OCI-LY3 (cell line): ENCODE measurements at regions not wholly inside any gene's neighbourhood (a gene's known extent, or its start where the extent isn't known, plus 50 kb on each side); places are given as distances from the start of the nearest gene placed in this dataset.

Source experiments
- H2AFZ ChIP-seq: fragments of 200-600, 300-600 bp; shearing (Covaris generic); 2 replicates; pipeline ENCODE4 v1.6.0; 2014; ENCODE audit warnings: antibody characterized with exemption, low read depth, low read length
- H3K27ac ChIP-seq: fragments of 200-600, 300-600 bp; sonication (generic); 2 replicates; pipeline ENCODE4 v1.5.1; 2014; ENCODE audit warnings: mild to moderate bottlenecking, low read length, moderate library complexity, mixed read lengths
- H3K27me3 ChIP-seq: fragments of 200-600, 300-600 bp; sonication (generic); 2 replicates; pipeline ENCODE4 v1.6.1; 2014; ENCODE audit warnings: low read depth, low read length, mixed read lengths
- H3K36me3 ChIP-seq: fragments of 200-600, 300-600 bp; sonication (generic); replicated peaks from 2 replicates; pipeline ENCODE3; 2014; ENCODE audit warnings: low read depth, low read length, mixed read lengths
- H3K4me1 ChIP-seq: fragments of 300-600, 200-600 bp; sonication (generic); 2 replicates; pipeline ENCODE4 v1.6.1; 2014; ENCODE audit warnings: low read length, mixed read lengths
- H3K4me2 ChIP-seq: fragments of 200-600, 300-600 bp; sonication (generic); 2 replicates; pipeline ENCODE4 v1.6.1; 2014; ENCODE audit warnings: low read length, mixed read lengths
- H3K4me3 ChIP-seq: fragments of 300-600, 200-600 bp; sonication (generic); 2 replicates; pipeline ENCODE4 v1.5.1; 2014; ENCODE audit warnings: antibody characterized with exemption, mild to moderate bottlenecking, low read length, moderate library complexity
- H3K79me2 ChIP-seq: fragments of 300-600, 200-600 bp; shearing (Covaris generic); 2 replicates; pipeline ENCODE4 v1.6.1; 2014; ENCODE audit warnings: mild to moderate bottlenecking, low read length, mixed read lengths
- H3K9ac ChIP-seq: fragments of 300-600, 200-600 bp; shearing (Covaris generic); 2 replicates; pipeline ENCODE4 v1.6.0; 2014; ENCODE audit warnings: mild to moderate bottlenecking, low read length, moderate library complexity
- H3K9me3 ChIP-seq: fragments of 200-600, 300-600 bp; shearing (Covaris generic); 2 replicates; pipeline ENCODE4 v1.6.1; 2014; ENCODE audit warnings: low read length, mixed read lengths; ENCODE audit not compliant: insufficient read depth
- H4K20me1 ChIP-seq: fragments of 200-600, 300-600 bp; sonication (generic); 2 replicates; pipeline ENCODE4 v1.6.1; 2016; ENCODE audit warnings: low read length, mixed read lengths; ENCODE audit not compliant: insufficient read depth
- CTCF ChIP-seq: fragments of 200-600, 300-600 bp; sonication (generic); IDR thresholded peaks from 2 replicates; pipeline ENCODE4 v1.5.1; 2014; ENCODE audit warnings: antibody characterized with exemption, low read length, low read depth
- EZH2phosphoT487 ChIP-seq: fragments of 200-600 bp; shearing (Covaris generic); IDR thresholded peaks from 2 replicates; pipeline ENCODE4 v1.6.1; 2018; ENCODE audit warnings: antibody characterized with exemption, mixed run types, low read depth

- Histone ChIP-seq H4K20me1 (no peaks in the 10 kb centered on the region), H3K79me2 (no peaks in the 10 kb centered on the region), H3K9ac (no peak overlapping the region), H2AFZ (peak overlapping the region; percentile 29; the same call in 1 of the 2 replicates), H3K4me1 (peaks cover 16% of the 10 kb centered on the region), H3K4me3 (no peak overlapping the region), H3K9me3 (no peaks in the 10 kb centered on the region), H3K27me3 (peaks cover 5% of the 10 kb centered on the region; the same call in 1 of the 2 replicates), H3K27ac (no peak overlapping the region), H3K4me2 (peak overlapping the region; percentile 17), H3K36me3 (no peaks in the 10 kb centered on the region)
- TF ChIP-seq CTCF (peak; percentile 81), EZH2phosphoT487 (no peak)
Observed at GRCh38 chr3:16828815-16829214, 55.9 kb upstream of the PLCL2 start.

DNA sequence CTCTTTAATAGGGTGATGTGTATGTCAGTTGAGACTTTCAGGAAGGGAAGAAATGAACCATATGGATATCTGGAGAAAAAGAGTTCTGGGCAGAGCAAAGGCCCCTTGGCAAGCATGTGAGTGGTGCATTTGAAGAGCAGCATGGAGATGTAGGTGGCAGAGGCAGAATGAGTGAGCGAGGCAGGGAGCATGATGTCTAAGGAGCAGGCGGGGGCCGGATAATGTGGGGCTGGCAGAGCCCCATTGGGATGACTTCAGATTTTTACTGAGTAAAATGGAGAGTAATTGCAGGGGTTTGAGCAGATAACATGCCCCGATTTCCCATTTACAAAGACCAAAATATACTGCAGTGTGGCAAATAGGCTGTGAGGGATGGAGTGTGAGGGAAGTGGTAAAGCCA is 52.9 kb upstream of the PLCL2 start:
- Histone ChIP-seq H2AFZ (no peak overlapping the region), H3K27ac (no peak overlapping the region), H3K27me3 (peaks cover 8% of the 10 kb centered on the region; the same call in 1 of the 2 replicates), H3K79me2 (no peaks in the 10 kb centered on the region), H3K9me3 (no peaks in the 10 kb centered on the region), H4K20me1 (no peaks in the 10 kb centered on the region), H3K4me3 (no peak overlapping the region), H3K36me3 (no peaks in the 10 kb centered on the region), H3K4me2 (no peak overlapping the region), H3K9ac (no peak overlapping the region), H3K4me1 (peaks cover 3% of the 10 kb centered on the region; the same call in 1 of the 2 replicates)
- no peak for TF ChIP-seq EZH2phosphoT487
- TF ChIP-seq CTCF = no peak

DNA sequence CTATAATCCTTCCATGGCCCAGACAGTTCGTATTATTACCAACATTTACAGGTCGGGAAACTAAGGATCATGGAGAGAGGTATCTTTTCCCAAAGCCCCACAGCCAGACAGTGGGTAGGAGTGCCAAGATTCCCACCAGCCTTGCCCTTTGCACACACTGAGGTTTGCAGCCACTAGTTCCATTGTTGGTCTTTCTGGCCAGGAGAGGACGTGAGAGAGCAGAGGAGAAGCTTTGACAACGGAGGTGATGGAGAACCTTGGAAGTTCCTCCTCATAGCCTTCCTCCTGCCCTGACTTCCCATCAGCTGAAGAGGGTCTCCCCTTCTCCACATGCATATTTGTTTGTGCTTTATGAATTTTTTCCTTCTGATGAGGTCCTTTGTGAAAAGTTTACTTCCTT is 50.5 kb upstream of the PLCL2 start:
- no peak overlapping the region for H3K4me2 ChIP-seq
- no peaks in the 10 kb centered on the region for H4K20me1 ChIP-seq
- no peak overlapping the region for H3K4me3 ChIP-seq
- H3K36me3 ChIP-seq = no peaks in the 10 kb centered on the region
- H3K9ac ChIP-seq = no peak overlapping the region
- no peaks in the 10 kb centered on the region for H3K9me3 ChIP-seq
- peak; percentile 61 for TF ChIP-seq CTCF
- no peak for TF ChIP-seq EZH2phosphoT487
- no peak overlapping the region for H3K27ac ChIP-seq
- H3K4me1 ChIP-seq = peaks cover 8% of the 10 kb centered on the region; the same call in 1 of the 2 replicates
- peaks cover 8% of the 10 kb centered on the region; the same call in 1 of the 2 replicates for H3K27me3 ChIP-seq
- no peak overlapping the region for H2AFZ ChIP-seq
- H3K79me2 ChIP-seq = no peaks in the 10 kb centered on the region

- Histone ChIP-seq H3K4me2 (no peak overlapping the region), H3K4me1 (peaks cover 9% of the 10 kb centered on the region), H2AFZ (no peak overlapping the region), H3K27ac (no peak overlapping the region), H3K4me3 (no peak overlapping the region), H4K20me1 (no peaks in the 10 kb centered on the region), H3K36me3 (no peaks in the 10 kb centered on the region), H3K27me3 (peaks cover 8% of the 10 kb centered on the region; the same call in 1 of the 2 replicates), H3K79me2 (no peaks in the 10 kb centered on the region), H3K9ac (no peak overlapping the region), H3K9me3 (no peaks in the 10 kb centered on the region)
- TF ChIP-seq CTCF (no peak), EZH2phosphoT487 (no peak)
Observed at GRCh38 chr3:16834753-16835152, 50.0 kb upstream of the PLCL2 start.
